ENCODE measurements at regions not wholly inside any gene's neighbourhood (a gene's known extent, or its start where the extent isn't known, plus 50 kb on each side); places are given as distances from the start of the nearest gene placed in this dataset.

DNA sequence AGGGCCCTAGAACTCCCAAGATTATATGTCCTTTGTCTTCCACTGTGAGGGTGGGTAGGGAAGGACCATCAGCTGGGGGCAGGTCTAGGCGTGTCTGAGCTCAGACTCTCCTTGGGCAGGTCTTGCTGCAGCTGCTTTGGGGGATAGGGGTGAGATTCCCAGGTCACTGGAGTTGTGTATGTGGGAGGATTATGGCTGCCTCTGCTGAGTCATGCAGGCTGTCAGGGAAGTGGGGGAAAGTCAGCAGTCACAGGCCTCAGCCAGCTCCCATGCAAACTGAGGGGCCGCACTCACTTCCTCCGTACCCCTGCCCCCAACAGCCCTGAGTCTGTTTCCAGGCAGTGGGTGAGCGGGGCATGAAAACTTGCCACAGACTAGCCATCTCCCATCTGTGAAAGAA lies 600.8 kb downstream of the DIAPH3 start:
- DNase-seq (ENCODE audit: low spot score), result no peak
- Mint-ChIP-seq H3K27me3 (ENCODE audit: unreplicated experiment) (no peaks in the 10 kb centered on the region), H3K27ac (ENCODE audit: unreplicated experiment) (no peak overlapping the region), H3K4me3 (ENCODE audit: unreplicated experiment) (no peak overlapping the region), H3K9me3 (ENCODE audit: unreplicated experiment) (peaks cover 5% of the 10 kb centered on the region), H3K4me1 (ENCODE audit: unreplicated experiment) (peaks cover 1% of the 10 kb centered on the region), H3K36me3 (ENCODE audit: low read depth, unreplicated experiment) (peaks cover 18% of the 10 kb centered on the region)
- TF ChIP-seq, protein P1, sequence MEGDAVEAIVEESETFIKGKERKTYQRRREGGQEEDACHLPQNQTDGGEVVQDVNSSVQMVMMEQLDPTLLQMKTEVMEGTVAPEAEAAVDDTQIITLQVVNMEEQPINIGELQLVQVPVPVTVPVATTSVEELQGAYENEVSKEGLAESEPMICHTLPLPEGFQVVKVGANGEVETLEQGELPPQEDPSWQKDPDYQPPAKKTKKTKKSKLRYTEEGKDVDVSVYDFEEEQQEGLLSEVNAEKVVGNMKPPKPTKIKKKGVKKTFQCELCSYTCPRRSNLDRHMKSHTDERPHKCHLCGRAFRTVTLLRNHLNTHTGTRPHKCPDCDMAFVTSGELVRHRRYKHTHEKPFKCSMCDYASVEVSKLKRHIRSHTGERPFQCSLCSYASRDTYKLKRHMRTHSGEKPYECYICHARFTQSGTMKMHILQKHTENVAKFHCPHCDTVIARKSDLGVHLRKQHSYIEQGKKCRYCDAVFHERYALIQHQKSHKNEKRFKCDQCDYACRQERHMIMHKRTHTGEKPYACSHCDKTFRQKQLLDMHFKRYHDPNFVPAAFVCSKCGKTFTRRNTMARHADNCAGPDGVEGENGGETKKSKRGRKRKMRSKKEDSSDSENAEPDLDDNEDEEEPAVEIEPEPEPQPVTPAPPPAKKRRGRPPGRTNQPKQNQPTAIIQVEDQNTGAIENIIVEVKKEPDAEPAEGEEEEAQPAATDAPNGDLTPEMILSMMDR (IDR thresholded peaks at IDR 0.05; ENCODE audit: unreplicated experiment), result no peak

DNA sequence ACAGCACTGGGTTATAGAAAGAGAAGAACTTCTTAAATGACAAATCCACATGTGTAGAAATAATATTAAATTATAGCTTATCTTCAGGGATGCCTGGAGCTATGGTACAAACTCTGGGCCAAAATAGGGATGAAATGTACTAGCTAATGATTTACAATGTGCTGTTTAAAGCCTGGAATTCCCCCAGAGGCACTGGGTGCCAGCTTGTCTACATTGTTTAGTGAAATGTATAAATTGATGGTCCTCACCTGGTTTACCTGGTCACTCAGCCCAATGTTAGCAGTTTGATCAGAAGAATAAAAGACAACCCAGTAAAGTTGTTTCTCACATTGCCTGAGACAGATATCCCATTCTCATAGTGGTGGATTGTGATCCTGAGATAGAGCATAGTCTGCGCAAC lies 597.2 kb downstream of the DIAPH3 start:
- DNase-seq (ENCODE audit: low spot score), result no peak
- H3K27ac Mint-ChIP-seq (ENCODE audit: unreplicated experiment), result no peak overlapping the region
- peaks cover 5% of the 10 kb centered on the region for H3K9me3 Mint-ChIP-seq (ENCODE audit: unreplicated experiment)
- TF ChIP-seq, protein P1 (IDR thresholded peaks at IDR 0.05; ENCODE audit: unreplicated experiment), result no peak
- H3K27me3 Mint-ChIP-seq (ENCODE audit: unreplicated experiment), result no peaks in the 10 kb centered on the region
- H3K4me3 Mint-ChIP-seq (ENCODE audit: unreplicated experiment), result no peak overlapping the region
- H3K36me3 Mint-ChIP-seq (ENCODE audit: low read depth, unreplicated experiment), result peaks cover 13% of the 10 kb centered on the region
- H3K4me1 Mint-ChIP-seq (ENCODE audit: unreplicated experiment), result peaks cover 6% of the 10 kb centered on the region

- Mint-ChIP-seq H3K36me3 (ENCODE audit: low read depth, unreplicated experiment) (peaks cover 4% of the 10 kb centered on the region), H3K4me1 (ENCODE audit: unreplicated experiment) (peaks cover 6% of the 10 kb centered on the region), H3K9me3 (ENCODE audit: unreplicated experiment) (no peaks in the 10 kb centered on the region), H3K27ac (ENCODE audit: unreplicated experiment) (peak overlapping the region; percentile 11), H3K27me3 (ENCODE audit: unreplicated experiment) (no peaks in the 10 kb centered on the region), H3K4me3 (ENCODE audit: unreplicated experiment) (no peak overlapping the region)
- no peak for DNase-seq (ENCODE audit: low spot score)
- TF ChIP-seq, protein P1 (IDR thresholded peaks at IDR 0.05; ENCODE audit: unreplicated experiment), result no peak
Observed at GRCh38 chr13:59568306-59568705, 595.4 kb downstream of the DIAPH3 start.

DNA sequence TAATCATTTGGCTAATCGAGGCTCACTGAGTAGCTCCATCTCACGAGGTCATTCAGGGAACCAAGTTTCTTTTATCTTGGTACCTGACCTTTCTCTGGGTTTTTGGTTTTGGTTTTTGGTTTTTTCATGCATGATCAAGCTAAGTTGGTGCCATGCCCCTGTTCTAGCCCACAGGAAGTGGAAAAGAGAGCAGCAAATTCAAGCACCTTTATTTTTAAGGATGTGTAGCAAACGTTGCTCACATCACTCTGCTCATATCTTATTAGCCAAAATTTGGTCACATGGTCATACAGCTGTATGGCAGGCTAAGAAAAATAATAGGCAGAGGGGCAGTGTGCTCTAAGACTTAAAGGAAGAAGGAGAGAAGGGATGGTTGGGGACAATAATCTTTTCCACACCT lies 593.5 kb downstream of the DIAPH3 start:
- peaks cover 5% of the 10 kb centered on the region for H3K36me3 Mint-ChIP-seq (ENCODE audit: low read depth, unreplicated experiment)
- H3K4me1 Mint-ChIP-seq (ENCODE audit: unreplicated experiment), result peaks cover 6% of the 10 kb centered on the region
- H3K27me3 Mint-ChIP-seq (ENCODE audit: unreplicated experiment), result no peaks in the 10 kb centered on the region
- no peak overlapping the region for H3K4me3 Mint-ChIP-seq (ENCODE audit: unreplicated experiment)
- H3K27ac Mint-ChIP-seq (ENCODE audit: unreplicated experiment), result no peak overlapping the region
- no peak for DNase-seq (ENCODE audit: low spot score)
- TF ChIP-seq, protein P1 (IDR thresholded peaks at IDR 0.05; ENCODE audit: unreplicated experiment), result no peak
- H3K9me3 Mint-ChIP-seq (ENCODE audit: unreplicated experiment), result no peaks in the 10 kb centered on the region

- H3K4me1 Mint-ChIP-seq (ENCODE audit: unreplicated experiment), result peaks cover 5% of the 10 kb centered on the region
- no peak for DNase-seq (ENCODE audit: low spot score)
- H3K9me3 Mint-ChIP-seq (ENCODE audit: unreplicated experiment), result no peaks in the 10 kb centered on the region
- TF ChIP-seq, protein P1 (IDR thresholded peaks at IDR 0.05; ENCODE audit: unreplicated experiment), result no peak
- H3K36me3 Mint-ChIP-seq (ENCODE audit: low read depth, unreplicated experiment), result no peaks in the 10 kb centered on the region
- peaks cover 3% of the 10 kb centered on the region for H3K27me3 Mint-ChIP-seq (ENCODE audit: unreplicated experiment)
- H3K4me3 Mint-ChIP-seq (ENCODE audit: unreplicated experiment), result no peak overlapping the region
- no peak overlapping the region for H3K27ac Mint-ChIP-seq (ENCODE audit: unreplicated experiment)
Observed at GRCh38 chr13:59584101-59584500, 579.6 kb downstream of the DIAPH3 start.

Measured in endothelial cell (in vitro differentiated cells).